ENCODE measurements at regions not wholly inside any gene's neighbourhood (a gene's known extent, or its start where the extent isn't known, plus 50 kb on each side); places are given as distances from the start of the nearest gene placed in this dataset.

- POLR2A ChIA-PET: no interaction called here
- no peak for DNase-seq (ENCODE audit: unreplicated experiment)
- H3K4me1 Mint-ChIP-seq (ENCODE audit: insufficient read depth, unreplicated experiment): no peaks in the 10 kb centered on the region
- no peak overlapping the region for H3K27ac Mint-ChIP-seq (ENCODE audit: low read depth, unreplicated experiment)
- no peaks in the 10 kb centered on the region for H3K27me3 Mint-ChIP-seq (ENCODE audit: insufficient read depth, unreplicated experiment)
- no peak for TF ChIP-seq CTCF (IDR thresholded peaks at IDR 0.05; ENCODE audit: unreplicated experiment)
- H3K9me3 Mint-ChIP-seq (ENCODE audit: unreplicated experiment): no peaks in the 10 kb centered on the region
- no peak overlapping the region for H3K4me3 Mint-ChIP-seq (ENCODE audit: unreplicated experiment)
- CTCF ChIA-PET: interaction anchor here (0.8 kb wide), 1 partner anchor 28 kb away, joined by 3 read pairs; no protein-coding TSS in a partner anchor
- peaks cover 5% of the 10 kb centered on the region for H3K36me3 Mint-ChIP-seq (ENCODE audit: insufficient read depth, unreplicated experiment)
- intact Hi-C loops (cut with micrococcal nuclease): no loop called here
- no TSS peak for BruUV-seq (replicated peaks)
These were observed 458.3 kb upstream of the USP24 start for GRCh38 chr1:55673416-55673815.

- no peak for DNase-seq (ENCODE audit: unreplicated experiment)
- intact Hi-C loops (cut with micrococcal nuclease): no loop called here
- ChIA-PET CTCF (interaction anchor here (0.6 kb wide), 1 partner anchor 800 kb away, joined by 4 read pairs; no protein-coding TSS in a partner anchor), POLR2A (interaction anchor here (0.8 kb wide), 2 partner anchors 296 to 1092 kb away, joined by 3 read pairs; no protein-coding TSS in a partner anchor)
- TF ChIP-seq CTCF (IDR thresholded peaks at IDR 0.05; ENCODE audit: unreplicated experiment): no peak
- Mint-ChIP-seq H3K36me3 (ENCODE audit: insufficient read depth, unreplicated experiment) (peaks cover 5% of the 10 kb centered on the region), H3K4me3 (ENCODE audit: unreplicated experiment) (no peak overlapping the region), H3K27ac (ENCODE audit: low read depth, unreplicated experiment) (no peak overlapping the region), H3K27me3 (ENCODE audit: insufficient read depth, unreplicated experiment) (no peaks in the 10 kb centered on the region), H3K4me1 (ENCODE audit: insufficient read depth, unreplicated experiment) (no peaks in the 10 kb centered on the region), H3K9me3 (ENCODE audit: unreplicated experiment) (no peaks in the 10 kb centered on the region)
- BruUV-seq (replicated peaks): no TSS peak
These were observed 455.3 kb upstream of the USP24 start for GRCh38 chr1:55670331-55671082.

GRCh38 chr1:55669293-55669692 lies 454.1 kb upstream of the USP24 start:
- CTCF ChIA-PET: interaction anchor here (0.6 kb wide), 2 partner anchors 29 to 643 kb away, joined by 3 to 4 read pairs; no protein-coding TSS in a partner anchor
- no TSS peak for BruUV-seq (replicated peaks)
- Mint-ChIP-seq H3K4me3 (ENCODE audit: unreplicated experiment) (no peak overlapping the region), H3K36me3 (ENCODE audit: insufficient read depth, unreplicated experiment) (peaks cover 5% of the 10 kb centered on the region), H3K27ac (ENCODE audit: low read depth, unreplicated experiment) (no peak overlapping the region), H3K9me3 (ENCODE audit: unreplicated experiment) (no peaks in the 10 kb centered on the region), H3K27me3 (ENCODE audit: insufficient read depth, unreplicated experiment) (no peaks in the 10 kb centered on the region), H3K4me1 (ENCODE audit: insufficient read depth, unreplicated experiment) (no peaks in the 10 kb centered on the region)
- peak; percentile 8 for DNase-seq (ENCODE audit: unreplicated experiment)
- POLR2A ChIA-PET: interaction anchor here (0.6 to 0.8 kb wide), 2 partner anchors 15 to 294 kb away, joined by 3 read pairs; no protein-coding TSS in a partner anchor
- no peak for TF ChIP-seq CTCF (IDR thresholded peaks at IDR 0.05; ENCODE audit: unreplicated experiment)
- intact Hi-C loops (cut with micrococcal nuclease): no loop called here

- no peak overlapping the region for H3K4me3 Mint-ChIP-seq (ENCODE audit: unreplicated experiment)
- ChIA-PET POLR2A (no interaction called here), CTCF (no interaction called here)
- H3K27me3 Mint-ChIP-seq (ENCODE audit: insufficient read depth, unreplicated experiment): no peaks in the 10 kb centered on the region
- H3K9me3 Mint-ChIP-seq (ENCODE audit: unreplicated experiment): no peaks in the 10 kb centered on the region
- H3K36me3 Mint-ChIP-seq (ENCODE audit: insufficient read depth, unreplicated experiment): no peaks in the 10 kb centered on the region
- DNase-seq (ENCODE audit: unreplicated experiment): no peak
- TF ChIP-seq CTCF (IDR thresholded peaks at IDR 0.05; ENCODE audit: unreplicated experiment): no peak
- intact Hi-C loops (cut with micrococcal nuclease): no loop called here
- no peaks in the 10 kb centered on the region for H3K4me1 Mint-ChIP-seq (ENCODE audit: insufficient read depth, unreplicated experiment)
- no TSS peak for BruUV-seq (replicated peaks)
- no peak overlapping the region for H3K27ac Mint-ChIP-seq (ENCODE audit: low read depth, unreplicated experiment)
These were observed 447.7 kb upstream of the USP24 start for GRCh38 chr1:55662875-55663274.

Data from MCF 10A (cell line).